HCT116 (cell line): ENCODE measurements at regions not wholly inside any gene's neighbourhood (a gene's known extent, or its start where the extent isn't known, plus 50 kb on each side); places are given as distances from the start of the nearest gene placed in this dataset.

Source experiments
- ATAC-seq: fragments of 200-7000 bp; cut with Tn5 transposase; 2 replicates; pipeline ENCODE4 v1.9.1; 2020; ENCODE audit warnings: mild to moderate bottlenecking, moderate library complexity
- BruUV-seq: library from RNA; stranded (reverse); fragments of 400-500 nt; replicated peaks from 2 replicates; lab custom pipeline; 2021; lab: Mats Ljungman, UMichigan
- CTCF ChIA-PET: fragments of 300-600 bp; sonication (Branson Sonifier 250); formaldehyde crosslinking; loops from one replicate; lab custom pipeline; 2021; ENCODE audit warnings: antibody characterized with exemption; lab: Charles Lee
- POLR2A ChIA-PET: fragments of 300-600, 350-600 bp; sonication (Branson Sonifier 250); formaldehyde crosslinking; loops from one replicate; lab custom pipeline; 2021; ENCODE audit warnings: antibody characterized with exemption; lab: Charles Lee
- RAD21 ChIA-PET, 2 experiments: fragments of 300-600 bp; sonication (Branson Sonifier 250); formaldehyde crosslinking; loops; one replicate each; lab custom pipeline; 2023; ENCODE audit warnings: low total read pairs in 2 of 2; ENCODE audit not compliant: uncharacterized antibody in 2 of 2, unreplicated experiment in 2 of 2, low non-redundant PET in 1 of 2; lab: Charles Lee
- DNase-seq: peaks from one replicate; pipeline ENCODE4 v3.0.0-alpha.2; 2010; ENCODE audit warnings: low read depth, low spot score
- H2AFZ ChIP-seq: fragments of 200-600 bp; shearing (Covaris generic), sonication (generic); 2 replicates; pipeline ENCODE4 v1.6.1; 2017; ENCODE audit warnings: low read depth, mixed run types, mixed read lengths, antibody characterized with exemption, low read length; ENCODE audit not compliant: poor library complexity, severe bottlenecking
- H3K27ac ChIP-seq: 2 replicates; pipeline ENCODE4 v1.5.1; 2012; ENCODE audit warnings: low read depth, low read length
- H3K27me3 ChIP-seq: fragments of 200-600 bp; sonication (generic); 2 replicates; pipeline ENCODE4 v1.6.1; 2016; ENCODE audit warnings: mixed run types, low read length, mixed read lengths; ENCODE audit not compliant: insufficient read depth
- H3K36me3 ChIP-seq, 2 experiments: fragments of 200-500 bp in 1 of 2; fragments of 200-600 bp in 1 of 2; sonication (Bioruptor generic) in 1 of 2; sonication (generic) in 1 of 2; 2 replicates each; pipeline versions ENCODE4 v1.5.1 to v1.6.1; 2014 to 2016; ENCODE audit warnings: low read length in 2 of 2, inconsistent platforms in 1 of 2, mixed read lengths in 1 of 2, mixed run types in 1 of 2; ENCODE audit not compliant: insufficient read depth in 2 of 2, control insufficient read depth in 1 of 2
- H3K4me1 ChIP-seq, 2 experiments: fragments of 200-600 bp in 1 of 2; sonication (generic) in 1 of 2; 2 replicates each; pipeline versions ENCODE4 v1.5.1 to v1.6.1; 2012 to 2017; ENCODE audit warnings: low read length in 2 of 2, inconsistent platforms in 1 of 2, mild to moderate bottlenecking in 1 of 2, mixed read lengths in 1 of 2, mixed run types in 1 of 2, moderate library complexity in 1 of 2; ENCODE audit not compliant: insufficient read depth in 2 of 2, control insufficient read depth in 1 of 2
- H3K4me2 ChIP-seq: fragments of 200-600 bp; sonication (generic); 2 replicates; pipeline ENCODE4 v1.6.1; 2017; ENCODE audit warnings: mixed run types, low read length, mixed read lengths
- H3K4me3 ChIP-seq, 2 experiments: fragments of 200-600 bp in 1 of 2; sonication (generic) in 1 of 2; replicated peaks in 1 of 2; 2 replicates each; pipeline ENCODE4 v1.5.1; 2011 to 2016; ENCODE audit warnings: low read length in 2 of 2, control low read depth in 1 of 2, low read depth in 1 of 2, mild to moderate bottlenecking in 1 of 2, mixed read lengths in 1 of 2, mixed run types in 1 of 2
- H3K79me2 ChIP-seq: fragments of 200-600 bp; sonication (generic); 2 replicates; pipeline ENCODE4 v1.6.1; 2017; ENCODE audit warnings: mild to moderate bottlenecking, mixed run types, low read length, moderate library complexity, mixed read lengths; ENCODE audit not compliant: insufficient read depth
- H3K9ac ChIP-seq: fragments of 200-600 bp; sonication (generic); 2 replicates; pipeline ENCODE4 v1.6.1; 2016; ENCODE audit warnings: low read length, mixed read lengths
- H3K9me2 ChIP-seq: fragments of 200-600 bp; sonication (generic), shearing (Covaris generic); 2 replicates; pipeline ENCODE4 v1.6.1; 2017; ENCODE audit warnings: mixed run types, mild to moderate bottlenecking, moderate library complexity; ENCODE audit not compliant: insufficient read depth
- H3K9me3 ChIP-seq, 2 experiments: fragments of 200-500 bp in 1 of 2; fragments of 200-600 bp in 1 of 2; sonication (Bioruptor generic) in 1 of 2; sonication (generic) in 1 of 2; 2 replicates each; pipeline ENCODE4 v1.6.1; 2014 to 2017; ENCODE audit warnings: low read length in 2 of 2, mixed read lengths in 2 of 2, inconsistent platforms in 1 of 2, low read depth in 1 of 2, mild to moderate bottlenecking in 1 of 2, mixed run types in 1 of 2, moderate library complexity in 1 of 2; ENCODE audit not compliant: control insufficient read depth in 1 of 2, insufficient read depth in 1 of 2
- H4K20me1 ChIP-seq: fragments of 200-600 bp; sonication (generic), shearing (Covaris generic); 2 replicates; pipeline ENCODE4 v1.6.1; 2017; ENCODE audit warnings: mixed run types, mild to moderate bottlenecking, moderate library complexity; ENCODE audit not compliant: insufficient read depth
- CTCF ChIP-seq, 3 experiments: fragments of 200-600 bp in 1 of 3; sonication (generic) in 1 of 3; IDR thresholded peaks in 2 of 3; conservative IDR thresholded peaks in 1 of 3; 2 replicates each; pipeline ENCODE4 v1.5.1; 2012 to 2017; ENCODE audit warnings: low read depth in 2 of 3, low read length in 2 of 3, antibody characterized with exemption in 1 of 3, borderline replicate concordance in 1 of 3, control low read depth in 1 of 3, mild to moderate bottlenecking in 1 of 3, mixed read lengths in 1 of 3, mixed run types in 1 of 3, moderate library complexity in 1 of 3; ENCODE audit not compliant: insufficient read depth in 1 of 3
- EGR1 ChIP-seq: IDR thresholded peaks from 2 replicates; pipeline ENCODE4 v1.6.1; 2012; ENCODE audit warnings: low read depth
- ELF1 ChIP-seq: IDR thresholded peaks from 2 replicates; pipeline ENCODE4 v1.6.1; 2012; ENCODE audit warnings: low read depth, borderline replicate concordance
- EZH2 ChIP-seq: fragments of 200-600 bp; sonication (generic); IDR thresholded peaks from 2 replicates; pipeline ENCODE4 v1.6.1; 2017; ENCODE audit warnings: antibody characterized with exemption, mixed run types
- EZH2phosphoT487 ChIP-seq: fragments of 200-600 bp; IDR thresholded peaks from 2 replicates; pipeline ENCODE4 v1.6.1; 2018; ENCODE audit warnings: antibody characterized with exemption, borderline replicate concordance
- JUND ChIP-seq: IDR thresholded peaks from 2 replicates; pipeline ENCODE4 v1.6.1; 2012
- REST ChIP-seq: IDR thresholded peaks from 2 replicates; pipeline ENCODE4 v1.6.1; 2012; ENCODE audit warnings: low read depth
- SIN3A ChIP-seq: IDR thresholded peaks from 2 replicates; pipeline ENCODE4 v1.6.1; 2012; ENCODE audit warnings: low read depth
- TCF7L2 ChIP-seq: IDR thresholded peaks from 2 replicates; pipeline ENCODE4 v1.7.0; 2011; ENCODE audit warnings: borderline replicate concordance, inconsistent platforms; ENCODE audit not compliant: insufficient read depth, insufficient read length; ENCODE audit errors: extremely low read depth
- YY1 ChIP-seq: IDR thresholded peaks from 2 replicates; pipeline ENCODE4 v1.6.1; 2011; ENCODE audit warnings: low read length, low read depth, moderate library complexity, mild to moderate bottlenecking; ENCODE audit not compliant: insufficient replicate concordance; ENCODE audit errors: extremely low read depth
- ZFX ChIP-seq: fragments of 450-650 bp; IDR thresholded peaks from 2 replicates; pipeline ENCODE4 v1.6.1; 2017
- intact Hi-C: fragments of 100-400 bp; cut with micrococcal nuclease; formaldehyde crosslinking; loops from 2 replicates; pipeline ENCODE4 v1.10.0; 2022

- Histone ChIP-seq H3K36me3 (no peaks in the 10 kb centered on the region), H3K4me3 (no peak overlapping the region), H4K20me1 (no peaks in the 10 kb centered on the region), H3K79me2 (no peaks in the 10 kb centered on the region), H3K4me1 (no peaks in the 10 kb centered on the region), H3K27ac (no peak overlapping the region), H3K27me3 (no peaks in the 10 kb centered on the region), H3K9ac (no peak overlapping the region), H3K9me3 (no peaks in the 10 kb centered on the region), H3K4me2 (no peak overlapping the region), H3K9me2 (no peaks in the 10 kb centered on the region), H2AFZ (no peak overlapping the region)
- ATAC-seq (no peak), DNase-seq (no peak)
- BruUV-seq: no TSS peak
- intact Hi-C loops: loop anchor here (5.0 kb wide), 1 partner anchor 44 kb away; no protein-coding TSS in a partner anchor
- RAD21 ChIA-PET: no interaction called here
- CTCF ChIA-PET: no interaction called here
- POLR2A ChIA-PET: no interaction called here
- TF ChIP-seq CTCF (IDR thresholded peaks at IDR 0.05 in 2 of 3, conservative IDR thresholded peaks at IDR 0.05 in 1 of 3; ENCODE audit: borderline replicate concordance in 1 of 3, insufficient read depth in 1 of 3, low read depth in 2 of 3, low read length in 2 of 3): no peak
- TF ChIP-seq EGR1: no peak
- TF ChIP-seq EZH2: no peak
- no peak for TF ChIP-seq ZFX
These were observed 258.3 kb downstream of the SRGAP2C start for GRCh38 chr1:121443001-121443540.

GRCh38 chr1:121444096-121444495 lies 259.3 kb downstream of the SRGAP2C start:
- no peak overlapping the region for H2AFZ ChIP-seq
- H3K9me2 ChIP-seq: no peaks in the 10 kb centered on the region
- DNase-seq (no peak), ATAC-seq (no peak)
- no peaks in the 10 kb centered on the region for H3K79me2 ChIP-seq
- H3K27me3 ChIP-seq: no peaks in the 10 kb centered on the region
- no peaks in the 10 kb centered on the region for H3K9me3 ChIP-seq
- no peaks in the 10 kb centered on the region for H4K20me1 ChIP-seq
- BruUV-seq: no TSS peak
- H3K27ac ChIP-seq: no peak overlapping the region
- H3K4me1 ChIP-seq: no peaks in the 10 kb centered on the region
- H3K9ac ChIP-seq: no peak overlapping the region
- H3K4me2 ChIP-seq: no peak overlapping the region
- H3K36me3 ChIP-seq: no peaks in the 10 kb centered on the region
- H3K4me3 ChIP-seq: no peak overlapping the region
- ChIA-PET RAD21 (interaction anchor here in 1 of 2 experiments (0.6 kb wide), 1 partner anchor 18 kb away, joined by 3 read pairs; no protein-coding TSS in a partner anchor), POLR2A (no interaction called here), CTCF (interaction anchor here (1.1 kb wide), 1 partner anchor 10 kb away, joined by 3 read pairs; no protein-coding TSS in a partner anchor)
- intact Hi-C loops: loop anchor here (5.0 kb wide), 1 partner anchor 43 kb away; no protein-coding TSS in a partner anchor
- TF ChIP-seq ELF1 (no peak), REST (no peak), JUND (no peak), SIN3A (no peak), EZH2phosphoT487 (no peak), TCF7L2 (no peak), YY1 (no peak), EGR1 (no peak), CTCF (IDR thresholded peaks at IDR 0.05 in 2 of 3, conservative IDR thresholded peaks at IDR 0.05 in 1 of 3; ENCODE audit: borderline replicate concordance in 1 of 3, insufficient read depth in 1 of 3, low read depth in 2 of 3, low read length in 2 of 3) (no peak)
